Endometrium (tissue), 2 donors: ENCODE measurements at regions not wholly inside any gene's neighbourhood (a gene's known extent, or its start where the extent isn't known, plus 50 kb on each side); places are given as distances from the start of the nearest gene placed in this dataset.

Source experiments
- FAIRE-seq: peaks from 2 replicates; lab custom pipeline; 2012; peaks lifted over from hg19 to GRCh38; lab: Jason Lieb, UNC
- donor health status: control.
- donor health status: control.

DNA sequence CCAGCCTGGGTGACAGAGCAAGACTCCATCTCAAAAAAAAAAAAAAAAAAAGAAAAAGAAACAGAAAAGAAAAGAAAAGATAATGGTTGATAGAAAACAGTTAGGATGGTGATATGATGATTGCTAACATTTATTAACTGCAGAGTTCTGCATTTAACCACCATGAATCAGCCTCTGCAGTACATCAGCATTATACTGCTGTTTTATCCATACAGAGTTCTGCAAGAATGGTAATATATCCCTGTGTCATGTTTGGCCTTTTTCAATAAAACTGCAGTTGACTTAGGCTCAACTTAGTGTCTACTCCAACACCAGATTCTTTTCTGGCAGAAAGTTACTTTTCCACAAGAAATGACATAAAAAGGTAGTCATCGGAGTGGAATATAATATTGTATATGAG is 62.6 kb downstream of the DUSP6 start:
- FAIRE-seq, result no peak

DNA sequence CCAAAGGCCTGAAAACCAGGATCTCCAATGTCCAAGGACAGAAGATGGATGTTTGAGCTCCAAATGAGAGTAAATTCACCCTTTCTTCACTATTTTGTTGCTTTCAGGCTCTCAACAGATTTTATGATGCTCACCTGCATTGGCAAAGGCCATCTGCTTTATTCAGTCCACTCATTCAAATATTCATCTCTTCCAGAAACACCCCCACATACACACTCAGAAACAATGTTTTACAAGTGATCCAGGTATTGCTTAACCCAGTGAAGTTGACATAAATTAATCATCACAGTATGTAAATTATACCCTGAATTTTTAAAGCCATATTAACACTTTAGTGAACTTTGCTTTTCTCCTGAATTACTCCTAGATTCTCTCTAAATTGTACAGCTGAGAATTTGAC is 63.3 kb downstream of the DUSP6 start:
- no peak for FAIRE-seq

DNA sequence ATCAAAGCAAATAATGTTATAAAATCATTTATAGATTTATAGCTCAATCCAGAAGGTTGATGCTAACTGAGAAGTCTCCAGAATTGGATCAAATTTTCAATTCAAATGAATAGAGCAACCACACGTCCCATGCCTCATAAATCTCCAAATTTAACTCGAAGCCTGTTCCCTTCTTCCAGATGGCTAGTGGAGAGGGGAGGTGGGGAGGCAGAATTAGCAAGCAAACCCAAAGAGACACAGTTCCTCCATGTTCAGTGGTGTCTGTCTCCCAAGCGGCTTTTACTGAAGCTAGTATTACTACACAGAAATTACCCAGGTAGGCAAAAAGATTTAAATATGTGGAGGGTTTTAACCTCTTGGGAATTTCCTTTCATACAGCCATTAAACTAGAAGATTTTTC is 65.8 kb downstream of the DUSP6 start:
- no peak for FAIRE-seq

DNA sequence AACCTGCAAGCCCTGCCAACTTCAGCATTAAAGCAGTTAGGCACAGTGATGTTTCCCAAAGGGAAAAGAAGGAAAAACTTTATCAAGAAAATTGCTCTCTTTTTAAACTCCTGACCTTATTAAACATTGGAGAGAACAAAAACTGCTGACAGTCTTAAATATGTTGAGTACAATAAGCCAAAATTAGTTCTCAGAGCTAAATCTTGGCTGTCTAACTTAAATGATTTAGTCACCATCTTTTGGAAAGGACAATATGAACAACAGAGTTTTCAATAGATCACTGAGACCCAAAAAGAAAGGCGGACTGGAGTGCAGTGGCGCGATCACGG is 70.8 kb downstream of the DUSP6 start:
- no peak for FAIRE-seq

DNA sequence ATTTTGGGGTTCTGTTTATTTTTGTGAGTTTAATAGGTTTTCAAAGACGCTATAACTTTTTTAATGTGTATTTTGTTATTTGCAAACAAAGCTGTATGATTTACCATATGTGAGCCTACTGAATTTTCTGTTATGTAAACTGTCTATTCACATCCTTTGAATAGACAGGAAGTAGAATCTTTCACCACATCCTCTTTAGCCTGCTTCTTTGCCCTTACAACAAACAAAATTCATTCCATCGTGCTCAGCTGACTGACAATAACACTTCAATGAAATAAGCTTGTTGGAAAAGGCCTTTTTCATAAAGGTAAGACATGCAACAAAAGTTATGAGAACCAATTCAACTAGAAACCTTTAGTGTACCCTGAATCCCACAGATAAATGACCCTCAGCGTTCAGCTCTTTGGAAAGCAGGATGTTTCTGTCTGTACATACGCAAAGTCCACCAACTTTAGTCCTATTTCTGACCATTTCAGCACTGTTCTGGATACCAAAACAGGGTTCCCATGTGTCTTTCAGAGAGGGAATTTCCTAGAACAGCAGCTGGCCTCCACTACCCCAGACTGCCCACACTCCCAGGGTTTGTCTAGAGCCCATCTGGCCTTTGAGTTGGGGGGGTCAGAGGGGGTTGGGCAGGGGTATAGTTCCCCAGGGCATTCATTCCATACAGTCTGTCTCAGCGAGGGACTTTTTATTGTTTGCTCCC is 71.3 kb downstream of the DUSP6 start:
- FAIRE-seq, result no peak

DNA sequence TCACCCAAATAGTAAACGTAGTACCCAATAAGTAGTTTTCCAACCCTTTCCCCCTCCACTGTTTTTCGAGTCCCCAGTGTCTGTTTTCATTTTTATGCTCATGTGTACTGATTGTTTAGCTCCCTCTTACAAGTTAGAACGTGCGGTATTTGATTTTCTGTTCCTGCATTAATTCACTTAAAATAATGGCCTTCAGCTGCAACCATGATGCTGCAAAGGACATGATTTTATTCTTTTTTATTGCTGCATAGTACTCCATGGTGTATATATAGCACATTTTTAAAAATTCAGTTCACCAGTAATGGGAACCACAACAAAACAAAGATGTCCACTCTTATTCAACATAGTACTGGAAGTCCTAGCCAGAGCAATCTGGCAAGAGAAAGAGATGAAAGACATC is 72.8 kb downstream of the DUSP6 start:
- FAIRE-seq, result no peak

DNA sequence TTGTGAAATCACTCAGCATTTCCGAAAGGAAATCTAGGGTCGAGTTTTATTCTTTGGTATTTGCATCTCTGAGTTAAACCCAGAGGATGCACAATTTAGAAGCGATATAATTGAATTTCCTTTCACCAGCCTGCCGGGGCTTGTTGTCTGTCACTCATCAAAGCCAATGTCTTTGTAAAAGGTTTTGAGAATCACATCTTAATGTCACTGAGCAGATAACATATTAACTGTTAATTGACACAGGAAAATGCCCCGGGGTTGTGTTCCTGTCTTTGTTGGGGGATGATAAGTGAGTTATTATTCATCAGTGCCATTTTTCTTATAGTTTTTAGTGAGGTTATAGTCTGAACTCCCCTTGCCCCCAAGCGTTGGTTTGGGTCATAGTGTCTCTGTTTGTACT is 73.4 kb downstream of the DUSP6 start:
- FAIRE-seq, result no peak

DNA sequence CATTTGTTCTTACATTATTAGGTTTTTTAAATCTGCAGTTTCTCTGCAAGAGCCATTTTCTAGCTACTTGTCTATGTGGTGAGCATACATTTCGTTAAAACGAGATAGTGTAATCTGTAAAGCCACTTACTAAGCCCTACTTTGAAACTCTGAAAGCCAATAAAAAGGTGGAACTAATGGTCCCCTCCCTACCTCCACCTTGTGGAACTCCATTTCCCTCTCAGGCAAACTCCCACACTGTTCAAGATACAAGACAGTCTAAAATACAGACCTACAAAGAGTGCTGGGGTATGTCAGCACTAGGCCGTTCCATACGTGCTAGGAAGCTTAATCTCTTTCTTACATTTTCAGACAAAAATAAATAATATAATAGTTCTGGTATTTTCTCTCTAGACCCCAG is 74.1 kb downstream of the DUSP6 start:
- no peak for FAIRE-seq

DNA sequence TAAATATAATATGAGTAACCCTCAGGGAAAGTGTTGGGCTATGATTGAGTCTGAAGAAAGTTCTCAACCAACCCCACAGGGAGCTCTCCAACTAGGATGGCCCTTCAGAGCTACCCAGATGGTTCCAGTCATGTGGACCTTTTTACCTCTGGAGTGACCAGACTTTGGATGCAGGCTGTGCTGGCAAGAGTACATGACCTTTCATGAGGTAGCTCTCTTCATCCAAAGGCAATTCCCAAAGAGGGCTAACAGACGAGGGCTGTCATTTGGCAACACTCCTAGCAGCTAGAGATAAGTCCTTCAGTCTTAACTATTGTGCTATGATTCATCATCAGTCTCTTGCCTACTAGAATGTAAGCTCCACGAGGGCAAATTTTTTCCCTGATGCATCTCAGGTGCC is 75.4 kb downstream of the DUSP6 start:
- no peak for FAIRE-seq

DNA sequence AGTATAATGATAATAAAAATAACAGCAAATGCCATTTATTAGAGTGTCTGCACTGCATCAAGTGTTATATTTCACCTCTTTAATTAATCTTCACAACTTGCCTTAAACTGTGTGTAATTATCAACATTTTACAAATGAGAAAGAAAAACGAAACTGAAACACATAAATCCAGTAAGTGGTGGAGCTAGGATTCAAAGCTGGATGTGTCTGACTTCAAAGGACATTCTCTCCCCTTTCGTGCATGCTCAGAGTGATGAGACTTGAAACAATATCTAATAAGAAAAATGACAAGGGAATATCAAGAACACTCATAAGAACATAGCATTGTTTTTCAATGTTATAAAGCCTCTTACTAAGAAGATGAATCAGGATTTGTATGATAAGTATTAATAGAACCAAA is 78.8 kb downstream of the DUSP6 start:
- FAIRE-seq, result no peak

DNA sequence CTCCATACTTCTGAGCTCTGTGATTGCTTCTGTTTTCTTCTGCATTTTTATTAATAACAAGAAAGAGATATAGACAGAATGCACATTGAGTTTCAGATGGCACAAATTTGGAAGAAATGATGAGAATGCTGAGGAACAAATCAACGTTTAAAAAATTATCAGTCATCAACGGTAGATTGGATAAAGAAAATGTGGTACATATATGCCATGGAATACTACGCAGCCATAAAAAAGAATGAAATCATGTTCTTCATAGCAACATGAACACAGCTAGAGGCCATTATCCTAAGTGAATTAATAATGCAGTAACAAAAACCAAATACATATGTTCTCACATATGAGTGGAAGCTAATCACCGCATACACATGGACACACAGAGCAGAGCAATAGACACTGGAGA is 81.8 kb downstream of the DUSP6 start:
- no peak for FAIRE-seq

DNA sequence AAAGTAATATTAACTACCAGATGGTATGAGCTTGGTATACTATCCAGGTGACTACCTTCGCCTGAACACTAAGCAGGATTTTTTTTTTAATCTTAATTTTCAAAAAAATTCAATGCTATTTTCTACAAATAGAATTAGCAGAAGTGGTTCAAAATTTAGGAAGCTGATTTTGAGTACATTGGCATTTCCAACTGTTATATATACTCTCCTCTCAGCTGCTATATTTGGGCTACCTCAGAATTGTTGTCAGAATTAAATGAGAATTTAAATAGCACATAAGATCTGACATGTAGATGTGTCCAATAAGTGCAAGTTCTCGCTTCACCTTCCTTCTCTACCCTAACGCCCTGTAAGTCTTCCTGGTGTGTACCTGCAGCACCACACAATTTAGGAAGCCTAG is 83.1 kb downstream of the DUSP6 start:
- FAIRE-seq, result no peak

DNA sequence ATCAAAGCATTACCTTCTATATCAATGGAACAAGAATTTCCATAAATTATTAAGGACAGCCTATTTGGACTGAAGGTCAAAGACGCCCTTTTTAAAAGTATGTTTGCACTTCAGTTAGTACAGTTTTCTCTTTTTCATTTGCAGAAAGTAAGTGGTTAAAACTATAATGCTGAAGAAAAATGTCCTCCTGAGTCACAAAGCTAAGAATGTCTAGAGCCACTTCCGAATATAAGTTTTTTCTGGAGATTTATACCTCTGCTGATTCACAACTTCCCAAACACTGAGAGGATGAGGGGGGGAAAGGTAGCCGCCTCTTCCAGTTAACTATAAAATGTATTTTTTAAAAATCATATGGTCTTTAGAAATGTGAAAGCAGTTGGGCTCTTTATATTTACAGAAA is 84.9 kb downstream of the DUSP6 start:
- no peak for FAIRE-seq

DNA sequence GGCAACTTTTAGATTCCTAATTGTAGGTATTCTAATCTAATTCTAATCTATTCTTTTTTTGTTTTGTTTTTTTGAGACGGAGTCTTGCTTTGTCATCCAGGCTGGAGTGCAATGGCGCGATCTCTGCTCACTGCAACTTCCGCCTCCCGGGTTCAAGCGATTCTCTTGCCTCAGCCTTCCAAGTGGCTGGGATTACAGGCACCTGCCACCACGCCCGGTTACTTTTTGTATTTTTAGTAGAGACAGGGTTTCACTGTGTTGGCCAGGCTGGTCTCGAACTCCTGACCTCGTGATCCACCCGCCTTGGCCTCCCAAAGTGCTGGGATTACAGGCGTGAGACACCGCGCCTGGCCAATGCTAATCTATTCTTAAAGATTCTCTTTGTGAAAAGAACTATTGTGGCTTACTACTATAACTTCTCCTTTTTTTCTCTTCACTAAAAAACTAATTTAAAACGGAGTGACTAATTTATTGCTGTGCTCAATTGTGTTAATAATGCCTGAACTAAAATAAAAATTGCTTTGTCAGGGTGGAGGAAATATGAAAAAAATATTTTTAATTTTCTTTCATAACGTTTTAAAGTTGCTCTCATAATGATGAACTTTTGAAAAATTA is 85.6 kb downstream of the DUSP6 start:
- peak; percentile 33 for FAIRE-seq

DNA sequence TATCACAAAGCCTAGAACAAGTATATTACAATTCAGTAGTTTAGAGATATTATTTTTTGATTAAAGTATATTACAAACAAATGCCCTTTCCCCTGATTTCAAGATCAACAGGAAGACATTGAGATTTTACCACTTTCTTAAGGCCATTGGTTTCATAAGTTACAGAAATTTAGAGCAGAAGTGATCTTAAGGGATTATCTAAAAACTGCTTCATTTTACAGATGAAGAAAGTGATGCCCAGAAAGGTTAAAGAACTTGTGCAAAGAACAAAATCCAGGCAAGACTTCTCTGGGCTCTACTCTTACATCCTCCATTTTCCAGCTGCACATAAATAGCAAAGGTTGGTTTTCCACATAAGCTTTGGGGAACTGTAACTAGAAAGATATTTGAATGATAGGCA is 87.5 kb downstream of the DUSP6 start:
- no peak for FAIRE-seq

DNA sequence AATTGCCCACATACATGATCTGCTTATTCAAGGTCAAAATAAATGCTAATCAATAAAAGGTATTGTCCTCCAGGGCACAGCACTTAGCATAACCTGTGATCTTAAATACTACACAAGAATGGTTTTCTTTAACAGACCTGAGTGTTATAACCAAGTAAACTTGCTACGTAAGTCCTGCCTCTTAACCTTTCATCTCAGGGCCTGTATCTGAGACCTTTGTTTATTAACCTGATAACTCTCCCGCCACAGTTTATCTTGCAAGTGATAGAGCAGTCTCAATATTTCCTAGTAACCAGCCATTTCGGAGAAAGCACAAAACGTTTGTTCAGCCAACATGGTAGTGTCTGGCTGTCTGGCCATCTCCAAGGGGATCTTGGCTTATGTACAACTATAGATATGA is 88.4 kb downstream of the DUSP6 start:
- FAIRE-seq, result no peak

DNA sequence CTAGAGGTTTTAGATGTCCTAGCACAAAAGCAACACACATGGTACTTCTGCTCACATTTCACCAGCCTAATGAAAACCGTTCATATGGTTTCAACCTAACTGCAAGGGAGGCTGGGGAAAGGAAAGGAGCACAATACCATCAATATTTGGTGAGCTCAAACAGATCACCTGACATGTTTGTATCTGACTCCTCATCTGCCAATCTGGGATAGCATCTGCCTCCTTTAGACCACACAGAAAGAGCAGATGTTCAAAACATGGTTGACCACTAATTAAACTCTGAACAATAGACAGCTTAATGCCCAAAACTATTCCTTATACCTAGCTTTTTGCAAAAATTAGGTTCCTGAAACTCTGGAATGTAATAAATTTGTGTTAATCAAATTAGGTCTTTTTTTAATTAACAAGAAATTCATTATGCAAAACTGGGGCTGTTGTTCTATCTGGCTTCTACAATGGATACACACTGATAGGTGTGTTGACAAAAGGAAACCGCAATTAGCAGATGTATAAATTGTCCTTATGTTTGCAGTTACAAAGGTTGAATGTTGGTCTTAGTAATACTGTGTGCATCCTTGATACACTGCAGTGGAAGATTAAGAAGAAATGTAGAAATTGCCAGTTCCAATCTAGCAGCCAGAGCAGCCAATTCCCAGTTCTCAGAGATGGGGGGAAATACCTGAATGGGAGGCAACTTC is 89.3 kb downstream of the DUSP6 start:
- FAIRE-seq, result no peak

DNA sequence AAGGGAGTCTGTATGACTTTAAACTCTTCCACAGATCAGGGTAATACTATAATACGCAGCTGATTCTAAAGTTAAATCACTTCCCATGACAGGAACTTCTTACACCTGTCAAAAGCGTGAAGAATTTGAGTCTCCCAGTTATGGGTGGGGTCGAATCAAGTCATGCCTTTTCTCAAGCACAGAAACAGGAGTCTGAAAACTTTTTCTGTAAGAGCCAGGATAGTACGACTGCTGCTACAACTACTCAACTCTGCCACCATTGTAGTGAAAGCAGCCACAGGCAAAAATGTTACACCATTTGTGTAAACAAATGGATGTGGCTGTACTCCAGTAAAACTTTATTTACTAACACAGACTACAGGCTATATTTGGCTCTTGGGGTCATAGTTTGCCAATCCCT is 90.3 kb downstream of the DUSP6 start:
- FAIRE-seq, result no peak

DNA sequence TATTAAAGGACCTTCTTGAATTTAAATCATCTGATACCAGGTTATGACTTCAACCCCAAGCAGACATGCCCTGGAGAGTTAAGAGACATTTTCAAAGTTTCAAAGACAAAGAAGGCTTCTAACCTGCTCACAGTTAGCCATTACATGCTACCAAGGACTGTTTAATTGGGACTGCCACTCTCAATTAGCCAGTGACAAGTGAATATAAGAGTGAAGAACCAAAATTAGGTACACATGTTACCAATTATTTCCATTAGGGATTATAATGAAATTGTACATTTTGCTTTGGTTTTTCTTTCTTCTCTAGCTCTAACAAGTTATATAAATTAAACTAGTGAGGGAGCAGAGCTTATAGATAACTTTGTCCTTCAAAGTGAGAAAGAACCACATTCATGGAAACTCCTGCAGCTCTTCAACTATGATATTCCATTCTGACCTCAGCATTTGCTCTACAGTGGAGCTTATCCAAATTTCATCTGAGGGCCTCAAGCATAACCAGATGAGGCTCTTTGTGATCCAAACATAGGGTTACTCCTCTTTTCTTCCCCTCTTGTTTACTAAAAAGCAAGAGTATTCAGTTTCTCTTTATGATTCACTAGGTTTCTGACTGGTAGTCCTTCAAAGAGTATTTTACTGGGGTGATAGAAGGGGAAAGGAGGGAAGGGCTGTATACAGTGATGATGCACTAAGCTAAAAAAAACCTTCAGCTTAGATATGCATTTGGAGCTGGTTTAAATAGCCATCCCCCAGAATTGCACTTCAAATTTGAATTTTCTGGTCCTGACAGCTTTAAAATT is 91.3 kb downstream of the DUSP6 start:
- no peak for FAIRE-seq

DNA sequence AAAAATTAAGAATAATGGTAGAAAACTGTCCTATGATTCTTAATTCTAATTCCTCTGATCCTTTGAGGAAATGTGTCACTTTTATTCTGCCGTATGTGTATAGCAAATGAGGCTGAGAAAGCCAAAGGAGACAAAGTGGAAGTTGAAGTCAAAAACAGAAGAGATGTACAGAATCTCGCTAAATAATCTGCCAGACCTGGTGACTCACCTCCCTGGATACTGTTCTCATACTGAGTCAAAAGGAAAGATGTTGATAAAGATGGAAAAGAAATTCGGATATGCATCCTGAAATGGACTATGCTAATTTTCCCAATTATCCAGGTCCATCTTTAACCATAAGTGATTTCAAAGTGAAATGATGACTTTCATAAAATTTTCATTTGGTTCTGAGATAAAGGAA is 92.5 kb downstream of the DUSP6 start:
- no peak for FAIRE-seq

DNA sequence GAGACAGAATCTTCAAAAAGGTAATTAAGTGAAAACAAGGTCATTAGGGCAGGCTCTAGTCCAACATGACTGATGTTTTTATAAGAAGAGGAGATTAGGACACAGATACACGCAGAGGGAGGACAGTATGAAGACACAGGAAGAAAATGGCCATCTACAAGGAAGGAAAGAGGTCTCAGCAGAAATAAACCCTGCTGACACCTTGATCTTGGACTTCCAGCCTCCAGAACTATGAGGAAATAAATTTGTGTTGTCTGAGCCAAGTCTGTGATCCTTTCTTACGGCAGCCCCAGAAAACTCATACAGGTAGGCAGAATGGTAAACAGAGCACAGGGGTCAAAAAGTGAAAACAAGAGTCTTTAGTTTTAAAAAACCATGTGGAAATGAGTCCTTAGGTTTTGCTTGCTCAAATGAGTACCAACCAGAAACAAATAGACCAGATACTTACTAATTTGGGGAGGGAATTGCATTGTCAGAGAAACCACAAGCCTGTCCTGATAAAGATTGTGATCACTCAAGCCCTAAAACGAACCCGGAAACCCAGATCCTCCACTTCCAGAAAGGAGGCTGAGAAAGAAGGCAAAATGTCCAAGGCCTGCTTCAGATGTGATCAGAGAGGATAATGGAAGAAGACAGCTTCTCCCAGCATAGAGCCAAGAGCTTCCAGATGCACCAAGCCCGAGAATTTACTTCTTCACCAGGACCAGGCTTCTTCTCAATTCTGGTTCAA is 93.9 kb downstream of the DUSP6 start:
- no peak for FAIRE-seq

DNA sequence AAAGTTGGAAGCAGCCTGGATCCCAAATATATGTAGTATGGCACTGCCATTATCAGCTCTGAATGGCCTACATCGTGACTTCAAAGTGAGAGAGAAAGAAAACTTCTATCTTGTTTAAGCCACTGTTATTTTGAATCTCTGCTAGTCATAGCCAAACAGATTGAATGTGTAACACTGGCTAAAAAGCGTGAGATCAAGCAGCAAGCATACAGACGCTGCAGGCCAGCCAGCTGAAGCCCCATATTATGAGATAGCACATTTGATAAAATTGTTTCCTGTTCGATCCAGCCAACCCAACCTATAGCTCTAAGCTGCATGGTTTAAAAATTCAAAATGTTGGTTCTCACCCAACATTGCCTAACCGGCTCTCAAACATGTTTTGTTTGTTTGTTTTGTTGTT is 95.0 kb downstream of the DUSP6 start:
- no peak for FAIRE-seq
